Activated CD4-positive, alpha-beta T cell treated with anti-CD3 and anti-CD28 coated beads for 36 hours (primary cell): ENCODE measurements at regions not wholly inside any gene's neighbourhood (a gene's known extent, or its start where the extent isn't known, plus 50 kb on each side); places are given as distances from the start of the nearest gene placed in this dataset.

ENCODE experiments used
- ATAC-seq: fragments of 200-7000 bp; cut with Tn5 transposase; one replicate; pipeline ENCODE4 v1.10.0; 2021; ENCODE audit warnings: mild to moderate bottlenecking, moderate library complexity
- CTCF ChIA-PET: fragments of 350-600 bp; sonication (Branson Sonifier 250); formaldehyde crosslinking; loops from one replicate; lab custom pipeline; 2021; ENCODE audit warnings: antibody characterized with exemption; lab: Charles Lee
- POLR2A ChIA-PET: fragments of 350-600 bp; sonication (Branson Sonifier 250); formaldehyde crosslinking; loops from one replicate; lab custom pipeline; 2021; ENCODE audit warnings: antibody characterized with exemption, inconsistent platforms; lab: Charles Lee
- DNase-seq: peaks from one replicate; pipeline ENCODE4 v3.0.0-alpha.2; 2020
- H3K27ac Mint-ChIP-seq: one replicate; pipeline ENCODE4 v1.8.0; 2021; ENCODE audit warnings: mixed read lengths
- H3K27me3 Mint-ChIP-seq: one replicate; pipeline ENCODE4 v1.8.0; 2021; ENCODE audit warnings: mixed read lengths
- H3K36me3 Mint-ChIP-seq: one replicate; pipeline ENCODE4 v1.8.0; 2021; ENCODE audit warnings: low read depth, mixed read lengths
- H3K4me1 Mint-ChIP-seq: one replicate; pipeline ENCODE4 v1.8.0; 2021; ENCODE audit warnings: mixed read lengths
- H3K4me3 Mint-ChIP-seq: one replicate; pipeline ENCODE4 v1.8.0; 2021; ENCODE audit warnings: mild to moderate bottlenecking, moderate library complexity, mixed read lengths
- H3K9me3 Mint-ChIP-seq: one replicate; pipeline ENCODE4 v1.8.0; 2021; ENCODE audit warnings: low read depth, mixed read lengths
- intact Hi-C, 2 experiments: fragments of 100-400 bp; cut with DNase I in 1 of 2; cut with micrococcal nuclease in 1 of 2; formaldehyde crosslinking; loops; one replicate each; pipeline versions ENCODE4 v1.14.2 to v1.15.1; 2022 to 2024; cut with DNase I, micrococcal nuclease

DNA sequence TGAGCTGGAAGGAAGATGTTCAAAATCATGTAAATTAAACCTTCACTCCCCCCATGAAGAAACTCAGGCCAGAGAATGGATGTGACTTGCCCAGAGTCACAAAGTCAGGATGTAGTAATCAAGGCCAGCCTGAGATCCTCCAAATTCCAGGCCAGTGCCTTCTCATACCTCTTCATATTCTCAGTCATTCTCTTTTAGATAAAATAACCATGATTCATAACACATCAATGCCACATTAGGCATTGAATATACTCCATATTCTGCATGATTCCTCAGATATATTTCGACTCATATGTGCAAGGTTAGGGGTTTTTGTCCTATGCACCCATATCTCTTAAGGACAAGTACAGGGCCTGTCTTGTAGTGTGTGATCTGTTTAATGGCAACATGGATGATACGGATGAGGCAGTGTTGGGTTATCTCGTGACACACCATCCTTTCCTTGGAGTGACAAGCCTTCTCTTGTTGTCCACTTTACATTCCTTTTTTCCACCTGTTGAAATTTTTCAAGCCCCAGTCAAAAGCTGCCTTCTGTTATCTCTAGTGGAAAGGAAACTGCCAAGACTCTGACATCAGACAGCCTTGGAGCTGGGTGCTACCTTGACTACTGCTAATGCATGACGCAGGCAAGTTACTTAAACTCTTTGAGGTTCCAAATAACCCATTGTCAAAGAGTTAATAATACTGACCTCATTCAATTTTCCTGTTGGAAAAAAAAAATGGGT is 227.5 kb upstream of the NR4A3 start:
- ChIA-PET POLR2A (no interaction called here), CTCF (interaction anchor here (0.6 to 0.7 kb wide), 2 partner anchors 44 to 335 kb away, joined by 3 to 4 read pairs; no protein-coding TSS in a partner anchor)
- no peaks in the 10 kb centered on the region for H3K9me3 Mint-ChIP-seq
- peaks cover 2% of the 10 kb centered on the region for H3K4me1 Mint-ChIP-seq
- no peaks in the 10 kb centered on the region for H3K36me3 Mint-ChIP-seq
- H3K4me3 Mint-ChIP-seq: no peak overlapping the region
- no peak overlapping the region for H3K27ac Mint-ChIP-seq
- no peak for ATAC-seq
- intact Hi-C loops: no loop called here
- peaks cover 16% of the 10 kb centered on the region for H3K27me3 Mint-ChIP-seq
- DNase-seq: no peak

DNA sequence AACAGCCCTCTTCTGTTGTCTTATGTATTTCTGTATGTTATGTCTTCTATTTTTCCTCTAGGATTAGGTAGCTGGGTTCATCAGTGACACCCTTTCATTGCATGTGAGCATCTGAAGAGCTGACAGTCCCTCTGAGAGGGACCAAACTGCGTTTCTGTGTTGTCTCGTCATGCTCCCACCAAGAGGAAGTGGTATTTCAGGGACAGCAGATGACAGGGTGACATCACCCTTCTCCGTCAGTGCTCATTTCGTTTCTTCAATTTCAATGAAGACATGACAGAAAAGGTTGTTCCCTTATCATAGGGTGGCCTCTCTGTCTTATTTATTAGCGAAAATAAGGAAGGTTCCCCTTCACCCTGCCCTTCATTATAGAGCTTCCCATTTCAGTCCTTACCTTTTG is 225.9 kb upstream of the NR4A3 start:
- no peak overlapping the region for H3K4me3 Mint-ChIP-seq
- ATAC-seq: peak; percentile 42
- DNase-seq: peak; percentile 12
- H3K27me3 Mint-ChIP-seq: peaks cover 14% of the 10 kb centered on the region
- intact Hi-C loops: no loop called here
- H3K4me1 Mint-ChIP-seq: peaks cover 2% of the 10 kb centered on the region
- H3K36me3 Mint-ChIP-seq: no peaks in the 10 kb centered on the region
- H3K27ac Mint-ChIP-seq: no peak overlapping the region
- ChIA-PET CTCF (no interaction called here), POLR2A (no interaction called here)
- no peaks in the 10 kb centered on the region for H3K9me3 Mint-ChIP-seq

DNA sequence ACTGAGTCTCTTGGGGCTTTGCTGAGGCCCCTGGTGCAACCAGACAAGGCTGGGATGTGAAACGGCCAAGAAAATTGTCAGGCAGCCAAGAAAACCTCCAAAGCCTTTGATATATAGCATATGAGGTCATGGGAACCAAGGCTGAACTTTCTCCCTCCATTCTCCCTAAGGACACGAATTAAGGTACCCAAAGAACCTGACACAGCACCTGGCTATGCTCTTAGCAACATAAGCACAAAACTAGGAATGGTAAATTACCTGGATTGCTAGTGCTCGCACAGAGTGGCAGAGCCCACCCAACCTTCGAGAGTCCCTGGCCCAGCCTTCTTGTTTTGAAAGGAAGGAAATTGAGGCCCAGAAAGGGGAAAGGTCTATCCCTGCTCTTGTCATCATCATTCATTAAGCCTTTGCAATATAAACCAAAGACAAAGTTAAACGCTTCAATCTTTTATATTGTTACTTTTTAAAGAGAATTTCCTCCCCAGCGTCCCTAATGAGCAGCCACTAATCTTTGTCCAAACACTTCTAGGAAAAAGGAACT is 220.0 kb upstream of the NR4A3 start:
- POLR2A ChIA-PET: no interaction called here
- H3K27me3 Mint-ChIP-seq: no peaks in the 10 kb centered on the region
- DNase-seq (no peak), ATAC-seq (no peak)
- H3K4me3 Mint-ChIP-seq: no peak overlapping the region
- CTCF ChIA-PET: no interaction called here
- H3K4me1 Mint-ChIP-seq: peaks cover 3% of the 10 kb centered on the region
- intact Hi-C loops: no loop called here
- no peaks in the 10 kb centered on the region for H3K9me3 Mint-ChIP-seq
- no peak overlapping the region for H3K27ac Mint-ChIP-seq
- H3K36me3 Mint-ChIP-seq: no peaks in the 10 kb centered on the region

DNA sequence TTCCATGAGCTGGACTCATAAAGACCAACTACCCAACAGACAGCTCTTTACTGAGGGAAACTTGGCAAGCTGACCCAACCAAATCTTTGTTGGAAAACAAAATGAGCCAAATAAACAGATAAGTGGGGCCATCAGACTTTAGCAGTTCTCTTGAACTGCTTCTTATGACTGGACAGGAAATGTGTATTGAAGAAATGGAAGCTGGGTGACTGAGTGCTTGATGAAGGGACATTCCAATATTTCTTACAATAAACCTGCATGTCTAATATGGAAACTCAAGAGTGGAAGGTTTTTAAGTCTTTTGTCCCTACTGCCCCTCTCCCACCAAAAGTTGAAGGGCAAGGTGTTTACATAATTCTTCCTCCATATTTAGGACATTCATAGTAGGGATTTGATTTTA is 218.8 kb upstream of the NR4A3 start:
- intact Hi-C loops: no loop called here
- DNase-seq: no peak
- H3K4me3 Mint-ChIP-seq: no peak overlapping the region
- ATAC-seq: peak; percentile 36
- ChIA-PET CTCF (no interaction called here), POLR2A (no interaction called here)
- no peaks in the 10 kb centered on the region for H3K27me3 Mint-ChIP-seq
- H3K36me3 Mint-ChIP-seq: no peaks in the 10 kb centered on the region
- H3K27ac Mint-ChIP-seq: no peak overlapping the region
- H3K4me1 Mint-ChIP-seq: peaks cover 3% of the 10 kb centered on the region
- no peaks in the 10 kb centered on the region for H3K9me3 Mint-ChIP-seq

DNA sequence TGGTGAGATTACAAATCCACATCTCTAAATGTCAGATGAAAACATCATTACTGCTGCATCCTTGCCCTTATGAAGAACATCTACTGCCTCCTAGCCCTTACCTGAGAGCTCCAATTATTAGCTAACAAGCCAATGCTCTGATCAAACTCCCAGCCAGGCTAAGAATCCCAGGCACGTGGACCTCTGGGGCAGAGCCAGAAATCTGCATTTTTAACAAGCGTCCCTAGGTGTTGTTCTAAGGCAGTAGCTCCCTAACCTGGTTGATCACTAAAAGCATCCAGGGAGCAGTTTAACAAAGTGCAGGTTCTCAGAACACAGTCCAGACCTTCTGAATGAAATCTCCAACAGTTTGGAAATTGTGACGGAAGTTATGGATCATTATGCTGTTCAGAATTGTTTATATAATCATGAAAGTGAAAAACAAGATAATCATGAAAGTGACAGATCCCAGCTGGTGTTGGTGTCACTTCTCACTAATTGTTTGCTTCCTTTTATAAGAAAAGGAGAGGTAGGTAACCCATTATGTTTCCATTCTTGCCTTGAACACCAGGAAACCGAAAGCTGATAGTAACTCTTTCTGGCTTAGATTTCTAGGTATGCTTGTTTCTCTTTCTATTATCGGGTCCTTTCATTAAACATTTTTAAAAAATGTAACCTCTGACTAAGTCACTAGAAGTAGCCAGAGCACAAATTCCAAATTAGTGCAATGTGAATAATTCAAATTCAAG is 216.5 kb upstream of the NR4A3 start:
- H3K36me3 Mint-ChIP-seq: no peaks in the 10 kb centered on the region
- intact Hi-C loops: no loop called here
- H3K4me1 Mint-ChIP-seq: peaks cover 3% of the 10 kb centered on the region
- POLR2A ChIA-PET: no interaction called here
- DNase-seq (no peak), ATAC-seq (no peak)
- no peaks in the 10 kb centered on the region for H3K27me3 Mint-ChIP-seq
- no peak overlapping the region for H3K4me3 Mint-ChIP-seq
- CTCF ChIA-PET: no interaction called here
- H3K9me3 Mint-ChIP-seq: no peaks in the 10 kb centered on the region
- H3K27ac Mint-ChIP-seq: no peak overlapping the region

DNA sequence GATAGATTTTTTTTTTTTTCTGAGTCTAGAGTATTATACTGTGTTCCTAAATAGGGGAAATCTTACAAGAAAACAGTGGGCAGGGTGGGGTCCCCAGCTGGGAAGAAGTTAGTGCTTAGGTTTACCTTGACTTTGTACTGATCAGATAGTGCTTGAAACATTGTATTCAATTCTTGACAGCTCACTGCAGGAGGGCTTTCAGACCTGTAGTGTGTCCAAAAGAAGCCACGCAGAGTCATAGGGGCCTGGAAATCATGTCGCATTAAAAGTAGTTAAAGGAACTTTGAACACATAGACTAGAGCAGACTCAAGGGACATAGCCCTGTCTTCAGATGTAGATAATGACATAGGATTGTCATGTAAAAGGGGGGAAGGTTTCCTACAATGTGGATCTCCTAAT is 215.4 kb upstream of the NR4A3 start:
- Mint-ChIP-seq H3K27ac (no peak overlapping the region), H3K36me3 (no peaks in the 10 kb centered on the region), H3K4me1 (peaks cover 3% of the 10 kb centered on the region), H3K27me3 (peaks cover 3% of the 10 kb centered on the region), H3K9me3 (no peaks in the 10 kb centered on the region), H3K4me3 (no peak overlapping the region)
- CTCF ChIA-PET: no interaction called here
- ATAC-seq (no peak), DNase-seq (no peak)
- POLR2A ChIA-PET: no interaction called here
- intact Hi-C loops: no loop called here

DNA sequence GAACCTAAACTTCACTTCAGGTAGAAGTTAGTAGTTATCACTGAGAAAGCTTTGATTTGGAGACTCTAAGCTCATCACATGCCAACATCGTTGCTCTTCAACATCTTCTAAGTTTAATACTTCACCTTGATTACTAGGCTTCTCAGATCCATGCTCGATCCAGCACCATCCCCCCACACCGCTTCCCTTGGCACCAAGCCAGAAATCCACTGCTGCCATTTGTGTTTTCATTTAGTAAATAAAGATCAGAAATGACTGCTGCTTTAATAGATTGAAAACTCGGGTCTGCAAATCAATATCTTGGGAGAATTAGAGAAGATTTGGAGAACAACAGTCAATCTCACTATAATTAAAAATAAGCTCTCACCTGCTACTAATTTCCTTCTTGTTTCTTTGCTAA is 214.7 kb upstream of the NR4A3 start:
- peaks cover 3% of the 10 kb centered on the region for H3K27me3 Mint-ChIP-seq
- no peak for ATAC-seq
- H3K36me3 Mint-ChIP-seq: no peaks in the 10 kb centered on the region

DNA sequence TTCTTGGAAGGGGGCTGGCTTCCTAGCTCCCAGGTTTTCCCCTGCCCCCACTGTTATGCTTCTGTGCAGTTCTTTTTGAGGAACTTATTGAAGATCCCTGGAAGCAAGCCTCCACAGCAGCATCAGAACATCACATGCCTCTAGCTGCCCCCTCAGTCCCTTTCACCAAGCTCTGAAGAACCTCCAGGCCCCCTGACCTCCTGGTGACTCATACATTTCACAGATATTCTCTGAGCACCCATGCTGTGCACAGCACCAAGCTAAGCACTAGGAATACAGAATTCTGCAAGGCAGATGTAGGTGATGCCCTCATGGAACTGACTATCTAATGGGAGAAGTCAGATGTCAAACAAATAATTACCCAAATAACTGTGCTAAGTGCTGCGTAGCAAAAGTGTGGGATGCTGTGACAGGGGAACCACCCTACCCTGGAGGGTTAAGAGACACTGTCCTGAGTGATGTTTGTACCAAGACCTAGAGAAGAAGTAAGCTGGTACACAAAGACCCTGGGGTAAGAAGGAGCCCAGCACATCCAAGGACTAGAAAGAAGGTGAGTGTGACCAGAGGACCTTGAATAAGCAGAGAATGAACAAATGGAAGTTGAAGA is 213.7 kb upstream of the NR4A3 start:
- ATAC-seq: no peak
- no peak overlapping the region for H3K4me3 Mint-ChIP-seq
- DNase-seq: no peak
- intact Hi-C loops: no loop called here
- H3K36me3 Mint-ChIP-seq: no peaks in the 10 kb centered on the region
- H3K27ac Mint-ChIP-seq: no peak overlapping the region
- H3K27me3 Mint-ChIP-seq: peaks cover 3% of the 10 kb centered on the region
- no peaks in the 10 kb centered on the region for H3K4me1 Mint-ChIP-seq
- ChIA-PET POLR2A (no interaction called here), CTCF (no interaction called here)
- no peaks in the 10 kb centered on the region for H3K9me3 Mint-ChIP-seq

More for the DNA sequence above, 214.7 kb upstream of the NR4A3 start:
- intact Hi-C loops: no loop called here
- ChIA-PET CTCF (interaction anchor here (0.6 kb wide), 1 partner anchor 323 kb away, joined by 3 read pairs; no protein-coding TSS in a partner anchor), POLR2A (no interaction called here)
- no peak overlapping the region for H3K4me3 Mint-ChIP-seq
- H3K27ac Mint-ChIP-seq: no peak overlapping the region
- no peak for DNase-seq
- H3K4me1 Mint-ChIP-seq: peaks cover 3% of the 10 kb centered on the region
- H3K9me3 Mint-ChIP-seq: no peaks in the 10 kb centered on the region

DNA sequence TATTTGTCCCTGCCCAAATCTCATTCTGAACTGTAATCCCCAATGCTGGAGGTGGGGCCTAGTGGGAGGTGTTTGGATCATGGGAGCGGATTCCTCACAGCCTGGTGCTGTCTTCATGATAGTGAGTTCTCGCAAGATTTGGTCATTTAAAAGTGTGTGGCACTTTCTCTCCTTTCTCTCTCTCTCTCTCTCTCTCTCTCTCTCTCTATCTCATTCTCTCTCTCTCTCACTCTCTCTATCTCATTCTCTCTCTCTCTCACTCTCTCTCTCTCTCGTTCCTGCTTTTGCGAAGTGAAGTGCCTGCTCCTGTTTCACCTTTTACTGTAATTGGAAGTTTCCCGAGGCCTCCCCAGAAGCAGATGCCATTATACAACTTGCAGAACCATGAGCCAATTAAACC is 207.3 kb upstream of the NR4A3 start:
- Mint-ChIP-seq H3K27me3 (peaks cover 3% of the 10 kb centered on the region), H3K4me1 (no peaks in the 10 kb centered on the region), H3K9me3 (no peaks in the 10 kb centered on the region), H3K36me3 (no peaks in the 10 kb centered on the region), H3K4me3 (no peak overlapping the region), H3K27ac (no peak overlapping the region)
- intact Hi-C loops: no loop called here
- ChIA-PET CTCF (no interaction called here), POLR2A (no interaction called here)
- DNase-seq (no peak), ATAC-seq (no peak)

DNA sequence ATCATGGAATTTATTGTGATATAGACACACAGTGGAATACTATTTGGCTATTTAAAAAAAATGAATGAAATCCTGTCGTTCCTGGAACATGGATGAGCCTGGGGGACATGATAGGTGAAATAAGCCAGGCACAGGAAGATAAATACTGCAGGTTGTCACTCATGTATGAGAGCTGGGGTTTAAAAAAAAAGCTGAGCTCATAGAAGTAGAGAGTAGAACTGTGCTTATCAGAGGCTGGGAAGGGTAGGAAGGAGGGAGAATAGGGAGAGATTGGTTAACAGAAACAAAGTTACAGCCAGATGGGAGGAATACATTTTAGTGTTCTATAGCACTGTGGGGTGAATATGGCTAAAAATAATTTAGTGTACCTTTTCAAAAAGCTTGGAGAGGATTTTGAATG is 200.6 kb upstream of the NR4A3 start:
- ATAC-seq (no peak), DNase-seq (no peak)
- H3K27ac Mint-ChIP-seq: no peak overlapping the region
- intact Hi-C loops: no loop called here
- H3K36me3 Mint-ChIP-seq: no peaks in the 10 kb centered on the region
- peaks cover 3% of the 10 kb centered on the region for H3K27me3 Mint-ChIP-seq
- no peaks in the 10 kb centered on the region for H3K4me1 Mint-ChIP-seq
- POLR2A ChIA-PET: no interaction called here
- H3K4me3 Mint-ChIP-seq: no peak overlapping the region
- CTCF ChIA-PET: no interaction called here
- no peaks in the 10 kb centered on the region for H3K9me3 Mint-ChIP-seq

DNA sequence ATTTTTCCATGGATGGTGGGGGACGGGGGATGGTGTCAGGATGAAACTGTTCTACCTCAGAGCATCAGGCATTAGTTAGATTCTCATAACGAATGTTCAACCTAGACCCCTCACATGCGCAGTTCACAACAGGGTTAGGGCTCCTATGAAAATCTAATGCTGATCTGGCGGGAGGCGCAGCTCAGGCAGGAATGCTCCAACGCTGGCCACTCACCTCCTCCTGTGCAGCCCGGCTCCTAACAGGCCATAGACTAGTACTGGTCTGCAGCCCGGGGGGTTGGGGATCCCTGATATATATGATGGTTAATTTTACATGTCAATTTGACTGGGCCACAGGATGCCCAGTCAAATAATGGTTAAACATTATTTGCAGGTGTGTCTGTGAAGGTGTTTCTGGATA is 199.0 kb upstream of the NR4A3 start:
- Mint-ChIP-seq H3K4me3 (no peak overlapping the region), H3K4me1 (no peaks in the 10 kb centered on the region), H3K36me3 (no peaks in the 10 kb centered on the region), H3K9me3 (no peaks in the 10 kb centered on the region), H3K27ac (no peak overlapping the region), H3K27me3 (peaks cover 3% of the 10 kb centered on the region)
- no peak for ATAC-seq
- no peak for DNase-seq
- POLR2A ChIA-PET: no interaction called here
- intact Hi-C loops: no loop called here
- CTCF ChIA-PET: interaction anchor here (0.7 kb wide), 1 partner anchor 9 kb away, joined by 3 read pairs; no protein-coding TSS in a partner anchor
